A549 (cell line): ENCODE measurements at regions not wholly inside any gene's neighbourhood (a gene's known extent, or its start where the extent isn't known, plus 50 kb on each side); places are given as distances from the start of the nearest gene placed in this dataset.

Source experiments
- RCOR1 ChIP-seq: fragments of 150-350 bp; IDR thresholded peaks from 2 replicates; pipeline ENCODE4 v1.6.1; 2014; ENCODE audit warnings: antibody characterized with exemption, low read length, low read depth
- RNF2 ChIP-seq: fragments of 200-600 bp; sonication (generic); IDR thresholded peaks from 2 replicates; pipeline ENCODE4 v1.6.1; 2016; ENCODE audit warnings: low read depth, mild to moderate bottlenecking, antibody characterized with exemption, moderate library complexity, borderline replicate concordance
- TF ChIP-seq, protein P1 (sequence below): fragments of >200 bp; sonication (Bioruptor Twin); formaldehyde crosslinking; IDR thresholded peaks from 3 replicates; pipeline ENCODE4 v1.5.1; 2016
- TF ChIP-seq, protein P2 (sequence below): fragments of 250-450 bp; sonication (Bioruptor Pico); IDR thresholded peaks from 2 replicates; pipeline ENCODE4 v1.5.0; 2021; ENCODE audit warnings: mild to moderate bottlenecking, moderate library complexity, borderline replicate concordance

DNA sequence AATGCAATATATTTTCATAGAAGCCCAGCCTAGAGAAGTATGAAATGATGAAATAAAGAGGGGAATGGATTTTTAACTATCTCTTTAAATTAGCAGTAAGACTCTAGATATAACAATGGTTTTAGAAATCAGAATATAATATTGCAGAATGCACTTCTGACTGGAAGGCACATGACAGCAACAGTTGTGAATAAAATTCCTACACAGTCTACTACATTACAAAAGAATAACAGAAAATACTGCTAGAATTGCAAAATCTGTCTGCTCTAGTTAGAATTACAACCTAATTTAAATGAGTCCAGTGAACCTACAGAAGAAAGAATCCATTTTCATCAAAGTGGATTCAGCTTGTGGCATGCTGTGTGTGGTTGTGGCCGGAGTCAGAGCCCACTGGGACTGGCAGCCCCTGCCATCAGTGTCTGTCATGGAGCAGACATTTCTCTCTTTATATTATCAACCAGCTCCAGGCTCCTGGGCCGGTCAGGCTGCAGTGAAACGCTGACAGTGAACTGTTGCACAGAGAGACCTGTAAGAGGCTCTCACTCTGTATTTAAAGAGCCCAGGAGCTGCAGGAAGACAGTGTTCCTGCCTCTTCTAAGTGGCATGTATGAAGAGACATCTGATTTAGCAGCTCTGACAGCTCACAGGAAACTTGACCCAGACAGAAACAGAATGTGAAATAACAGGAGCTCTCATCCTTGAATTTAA is 1523.8 kb upstream of the CADM2 start:
- TF ChIP-seq, protein P1, sequence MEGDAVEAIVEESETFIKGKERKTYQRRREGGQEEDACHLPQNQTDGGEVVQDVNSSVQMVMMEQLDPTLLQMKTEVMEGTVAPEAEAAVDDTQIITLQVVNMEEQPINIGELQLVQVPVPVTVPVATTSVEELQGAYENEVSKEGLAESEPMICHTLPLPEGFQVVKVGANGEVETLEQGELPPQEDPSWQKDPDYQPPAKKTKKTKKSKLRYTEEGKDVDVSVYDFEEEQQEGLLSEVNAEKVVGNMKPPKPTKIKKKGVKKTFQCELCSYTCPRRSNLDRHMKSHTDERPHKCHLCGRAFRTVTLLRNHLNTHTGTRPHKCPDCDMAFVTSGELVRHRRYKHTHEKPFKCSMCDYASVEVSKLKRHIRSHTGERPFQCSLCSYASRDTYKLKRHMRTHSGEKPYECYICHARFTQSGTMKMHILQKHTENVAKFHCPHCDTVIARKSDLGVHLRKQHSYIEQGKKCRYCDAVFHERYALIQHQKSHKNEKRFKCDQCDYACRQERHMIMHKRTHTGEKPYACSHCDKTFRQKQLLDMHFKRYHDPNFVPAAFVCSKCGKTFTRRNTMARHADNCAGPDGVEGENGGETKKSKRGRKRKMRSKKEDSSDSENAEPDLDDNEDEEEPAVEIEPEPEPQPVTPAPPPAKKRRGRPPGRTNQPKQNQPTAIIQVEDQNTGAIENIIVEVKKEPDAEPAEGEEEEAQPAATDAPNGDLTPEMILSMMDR = no peak
- TF ChIP-seq RCOR1 (no peak), RNF2 (no peak)
- TF ChIP-seq, protein P2, sequence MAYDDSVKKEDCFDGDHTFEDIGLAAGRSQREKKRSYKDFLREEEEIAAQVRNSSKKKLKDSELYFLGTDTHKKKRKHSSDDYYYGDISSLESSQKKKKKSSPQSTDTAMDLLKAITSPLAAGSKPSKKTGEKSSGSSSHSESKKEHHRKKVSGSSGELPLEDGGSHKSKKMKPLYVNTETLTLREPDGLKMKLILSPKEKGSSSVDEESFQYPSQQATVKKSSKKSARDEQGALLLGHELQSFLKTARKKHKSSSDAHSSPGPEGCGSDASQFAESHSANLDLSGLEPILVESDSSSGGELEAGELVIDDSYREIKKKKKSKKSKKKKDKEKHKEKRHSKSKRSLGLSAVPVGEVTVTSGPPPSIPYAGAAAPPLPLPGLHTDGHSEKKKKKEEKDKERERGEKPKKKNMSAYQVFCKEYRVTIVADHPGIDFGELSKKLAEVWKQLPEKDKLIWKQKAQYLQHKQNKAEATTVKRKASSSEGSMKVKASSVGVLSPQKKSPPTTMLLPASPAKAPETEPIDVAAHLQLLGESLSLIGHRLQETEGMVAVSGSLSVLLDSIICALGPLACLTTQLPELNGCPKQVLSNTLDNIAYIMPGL (CRISPR knock-in tag) = no peak
